GM23248 (cell line): ENCODE measurements at regions not wholly inside any gene's neighbourhood (a gene's known extent, or its start where the extent isn't known, plus 50 kb on each side); places are given as distances from the start of the nearest gene placed in this dataset.

Experiments
- DNase-seq: peaks from one replicate; pipeline ENCODE4 v3.0.0-alpha.2; 2015
- H2AFZ ChIP-seq: fragments of 200-600 bp; sonication (generic); 2 replicates; pipeline ENCODE4 v1.6.1; 2016; ENCODE audit warnings: antibody characterized with exemption
- H3F3A ChIP-seq: fragments of 200-600 bp; sonication (generic); 2 replicates; pipeline ENCODE4 v1.6.1; 2016; ENCODE audit warnings: mild to moderate bottlenecking, antibody characterized with exemption, mixed run types; ENCODE audit not compliant: insufficient read depth
- H3K27ac ChIP-seq: fragments of 200-600 bp; sonication (generic); 2 replicates; pipeline ENCODE4 v1.5.1; 2016; ENCODE audit warnings: mild to moderate bottlenecking
- H3K27me3 ChIP-seq: fragments of 200-600 bp; sonication (generic); replicated peaks from 2 replicates; pipeline ENCODE4 v1.6.1; 2016; ENCODE audit warnings: mild to moderate bottlenecking; ENCODE audit not compliant: insufficient read depth
- H3K36me3 ChIP-seq: fragments of 200-600 bp; sonication (generic); 2 replicates; pipeline ENCODE4 v1.6.1; 2016; ENCODE audit warnings: low read depth, mild to moderate bottlenecking
- H3K4me1 ChIP-seq: fragments of 200-600 bp; sonication (generic); 2 replicates; pipeline ENCODE4 v1.6.1; 2016; ENCODE audit warnings: mild to moderate bottlenecking; ENCODE audit not compliant: insufficient read depth
- H3K4me2 ChIP-seq: fragments of 200-600 bp; sonication (generic); one replicate; pipeline ENCODE4 v1.6.1; 2016; ENCODE audit warnings: mild to moderate bottlenecking; ENCODE audit not compliant: unreplicated experiment
- H3K4me3 ChIP-seq: fragments of 200-600 bp; sonication (generic); 2 replicates; pipeline ENCODE4 v1.5.1; 2016; ENCODE audit warnings: mild to moderate bottlenecking
- H3K79me2 ChIP-seq: fragments of 200-600 bp; sonication (generic); 2 replicates; pipeline ENCODE4 v1.6.1; 2016; ENCODE audit warnings: mild to moderate bottlenecking; ENCODE audit not compliant: insufficient read depth
- H3K9ac ChIP-seq: fragments of 200-600 bp; sonication (generic); 2 replicates; pipeline ENCODE4 v1.6.1; 2016; ENCODE audit warnings: mild to moderate bottlenecking
- H3K9me2 ChIP-seq: fragments of 200-600 bp; sonication (generic); 2 replicates; pipeline ENCODE4 v1.6.1; 2016; ENCODE audit warnings: mixed run types, mild to moderate bottlenecking, moderate library complexity; ENCODE audit not compliant: insufficient read depth
- H3K9me3 ChIP-seq: fragments of 200-600 bp; sonication (generic); one replicate; pipeline ENCODE4 v1.6.1; 2017; ENCODE audit warnings: low read depth
- H4K20me1 ChIP-seq: fragments of 200-600 bp; sonication (generic); 2 replicates; pipeline ENCODE4 v1.6.0; 2016; ENCODE audit not compliant: insufficient read depth
- EZH2 ChIP-seq: fragments of 200-600 bp; sonication (generic); IDR thresholded peaks from 2 replicates; pipeline ENCODE4 v1.6.1; 2018; ENCODE audit warnings: antibody characterized with exemption, mild to moderate bottlenecking; ENCODE audit not compliant: insufficient read depth, poor library complexity, severe bottlenecking
- EZH2phosphoT487 ChIP-seq: fragments of 200-600 bp; sonication (generic); IDR thresholded peaks from 2 replicates; pipeline ENCODE4 v1.6.1; 2018; ENCODE audit warnings: antibody characterized with exemption, moderate library complexity, mild to moderate bottlenecking, low read depth; ENCODE audit not compliant: insufficient read depth
- WGBS, 2 experiments: methylation state at CpG; one replicate each; pipeline ENCODE4 v1.1.6; 2015 to 2017; ENCODE audit warnings: low lambda C conversion rate in 2 of 2, low coverage in 1 of 2; ENCODE audit errors: missing lambda C conversion rate in 2 of 2; 5-methylcytosine and 5-hydroxymethylcytosine counted together
- in situ Hi-C: fragments of 300-500 bp; cut with MboI; formaldehyde crosslinking; loops from 2 replicates; pipeline ENCODE4 v1.15.0; 2020

DNA sequence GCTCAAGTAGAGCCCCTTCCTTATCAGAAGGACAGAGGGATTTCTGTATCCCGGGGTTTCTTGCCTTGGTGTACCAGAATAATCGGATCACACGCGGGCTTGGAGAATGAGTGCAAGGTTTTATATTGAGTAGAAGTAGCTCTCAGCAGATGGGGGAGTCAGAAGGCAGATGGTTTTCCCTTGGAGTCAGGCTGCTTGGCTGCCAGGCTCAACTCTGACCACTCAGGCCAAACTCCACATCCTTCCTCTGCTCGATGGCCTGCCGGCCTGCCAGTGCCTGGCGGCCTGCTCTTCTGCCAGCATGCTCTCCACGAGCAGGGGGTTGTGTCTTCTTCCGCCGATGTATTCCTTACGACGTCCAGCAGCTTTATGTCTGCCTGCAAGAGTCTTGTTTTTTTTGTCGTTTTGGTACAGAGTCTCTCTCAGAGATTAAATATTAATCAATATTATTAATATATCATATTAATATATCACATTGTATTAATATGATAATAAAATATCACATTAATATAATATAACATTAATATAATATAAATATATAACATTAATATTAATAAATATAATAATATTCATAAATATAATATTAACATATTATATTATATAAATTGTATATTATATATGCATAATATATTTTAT is 229.2 kb upstream of the WSCD1 start:
- Histone ChIP-seq H3K27me3 (no peaks in the 10 kb centered on the region), H3K9me2 (no peaks in the 10 kb centered on the region), H3K9ac (no peak overlapping the region), H3F3A (no peaks in the 10 kb centered on the region), H3K27ac (no peak overlapping the region), H3K79me2 (no peaks in the 10 kb centered on the region), H3K9me3 (no peaks in the 10 kb centered on the region), H4K20me1 (no peaks in the 10 kb centered on the region), H3K4me3 (no peak overlapping the region), H3K36me3 (no peaks in the 10 kb centered on the region), H3K4me2 (no peak overlapping the region), H2AFZ (no peak overlapping the region), H3K4me1 (no peaks in the 10 kb centered on the region)
- in situ Hi-C loops: no loop called here
- WGBS, 2 experiments: 79 to 80% methylated on average over 13 of the region's 13 CpGs
- TF ChIP-seq EZH2phosphoT487 (no peak), EZH2 (no peak)
- no peak for DNase-seq

DNA sequence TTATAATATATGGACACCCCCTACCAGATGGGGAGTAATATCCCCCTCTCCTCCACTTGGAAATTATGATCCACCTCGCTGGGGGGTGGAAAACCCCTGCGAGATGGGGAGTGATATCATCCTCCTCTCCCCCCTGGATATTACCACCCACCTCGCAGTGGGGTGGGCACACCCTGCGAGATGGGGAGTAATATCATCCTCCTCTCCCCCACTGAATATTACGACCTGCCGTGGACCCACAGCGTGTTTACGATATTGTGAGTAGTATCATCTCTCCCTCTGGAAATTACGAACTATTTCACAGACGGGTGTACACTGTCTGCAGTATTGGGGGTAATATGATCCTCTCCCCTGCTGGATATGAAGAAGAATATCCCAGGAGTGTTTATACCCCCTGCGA is 228.3 kb upstream of the WSCD1 start:
- H3K27me3 ChIP-seq: no peaks in the 10 kb centered on the region
- no peak overlapping the region for H3K9ac ChIP-seq
- no peak overlapping the region for H3K27ac ChIP-seq
- H3K4me2 ChIP-seq: no peak overlapping the region
- no peaks in the 10 kb centered on the region for H3F3A ChIP-seq
- no peak overlapping the region for H3K4me3 ChIP-seq
- H3K79me2 ChIP-seq: no peaks in the 10 kb centered on the region
- H2AFZ ChIP-seq: no peak overlapping the region
- no peaks in the 10 kb centered on the region for H4K20me1 ChIP-seq
- in situ Hi-C loops: no loop called here
- no peaks in the 10 kb centered on the region for H3K9me3 ChIP-seq
- H3K4me1 ChIP-seq: no peaks in the 10 kb centered on the region
- H3K9me2 ChIP-seq: no peaks in the 10 kb centered on the region
- WGBS, 2 experiments: 64 to 67% methylated on average over 11 of the region's 11 CpGs
- TF ChIP-seq EZH2 (no peak), EZH2phosphoT487 (no peak)
- no peaks in the 10 kb centered on the region for H3K36me3 ChIP-seq
- no peak for DNase-seq

DNA sequence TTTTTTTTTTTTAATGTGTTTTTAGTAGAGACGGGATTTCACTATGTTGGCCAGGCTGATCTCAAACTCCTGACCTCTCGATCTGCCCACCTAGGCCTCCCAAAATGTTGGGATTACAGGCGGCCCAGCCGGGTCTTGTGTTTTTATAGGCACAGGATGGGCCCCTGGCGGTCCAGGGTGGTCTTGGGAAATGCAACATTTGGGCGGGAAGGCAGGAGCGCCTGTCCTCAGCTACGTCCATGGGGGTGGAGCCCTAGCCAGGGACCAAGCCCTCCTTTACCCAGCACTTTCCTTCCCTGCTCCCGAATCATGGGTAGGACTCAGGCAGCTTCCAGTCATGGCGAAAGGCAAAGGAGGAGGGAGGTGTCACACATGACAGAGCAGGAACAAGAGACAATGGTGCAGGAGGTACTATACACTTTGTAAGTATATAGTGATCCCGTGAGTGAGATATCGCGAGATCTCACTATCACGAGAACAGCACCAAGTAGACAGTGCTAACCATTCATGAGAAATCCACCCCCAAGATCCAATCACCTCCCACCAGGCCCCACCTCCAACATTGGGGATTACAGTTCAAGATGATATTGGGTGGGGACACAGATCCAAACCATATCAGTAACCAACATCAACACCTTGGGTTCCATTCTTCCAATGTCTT is 226.7 kb upstream of the WSCD1 start:
- H3K27me3 ChIP-seq: no peaks in the 10 kb centered on the region
- no peak overlapping the region for H3K4me3 ChIP-seq
- H3K27ac ChIP-seq: no peak overlapping the region
- DNase-seq: no peak
- no peaks in the 10 kb centered on the region for H3K4me1 ChIP-seq
- H3K36me3 ChIP-seq: no peaks in the 10 kb centered on the region
- in situ Hi-C loops: no loop called here
- H3K9ac ChIP-seq: no peak overlapping the region
- no peaks in the 10 kb centered on the region for H3K9me3 ChIP-seq
- H2AFZ ChIP-seq: no peak overlapping the region
- H3F3A ChIP-seq: no peaks in the 10 kb centered on the region
- no peaks in the 10 kb centered on the region for H3K9me2 ChIP-seq
- H3K4me2 ChIP-seq: no peak overlapping the region
- TF ChIP-seq EZH2 (no peak), EZH2phosphoT487 (no peak)
- H3K79me2 ChIP-seq: no peaks in the 10 kb centered on the region
- H4K20me1 ChIP-seq: no peaks in the 10 kb centered on the region
- 48 to 62% methylated on average over 14 of the region's 14 CpGs for WGBS, 2 experiments

DNA sequence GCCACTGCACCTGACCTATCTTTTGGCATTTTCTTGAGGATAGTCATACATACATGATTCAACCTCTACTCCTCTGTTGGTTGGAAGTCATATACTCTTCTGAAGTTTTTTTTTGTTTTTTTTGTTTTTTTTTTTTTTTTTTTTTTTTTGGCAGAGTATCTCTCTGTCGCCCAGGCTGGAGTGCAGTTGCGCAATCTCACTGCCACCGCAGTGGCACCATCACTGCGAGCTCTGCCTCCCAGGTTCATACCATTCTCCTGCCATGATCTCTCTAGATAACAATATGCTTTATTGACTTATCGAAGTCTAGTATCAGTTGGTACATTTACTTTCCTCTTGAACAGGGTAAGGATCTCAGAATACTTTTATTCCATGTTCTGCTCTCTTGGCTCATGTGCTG is 224.2 kb upstream of the WSCD1 start:
- no peak overlapping the region for H3K4me3 ChIP-seq
- 0 out of 2 replicates have a peak, but pooled peaks cover 3% of the 10 kb centered on the region for H3K9me2 ChIP-seq
- no peak overlapping the region for H3K9ac ChIP-seq
- H3F3A ChIP-seq: no peaks in the 10 kb centered on the region
- H3K9me3 ChIP-seq: no peaks in the 10 kb centered on the region
- no peaks in the 10 kb centered on the region for H3K27me3 ChIP-seq
- H3K79me2 ChIP-seq: no peaks in the 10 kb centered on the region
- TF ChIP-seq EZH2phosphoT487 (no peak), EZH2 (no peak)
- H3K4me2 ChIP-seq: no peak overlapping the region
- no peaks in the 10 kb centered on the region for H3K4me1 ChIP-seq
- no peaks in the 10 kb centered on the region for H3K36me3 ChIP-seq
- DNase-seq: no peak
- in situ Hi-C loops: no loop called here
- H4K20me1 ChIP-seq: no peaks in the 10 kb centered on the region
- WGBS, 2 experiments: 58 to 60% methylated on average over 5 of the region's 5 CpGs
- no peak overlapping the region for H3K27ac ChIP-seq
- H2AFZ ChIP-seq: no peak overlapping the region
